Calu3 (cell line): ENCODE measurements at regions not wholly inside any gene's neighbourhood (a gene's known extent, or its start where the extent isn't known, plus 50 kb on each side); places are given as distances from the start of the nearest gene placed in this dataset.

Experiments used
- BruUV-seq: library from RNA; stranded (reverse); fragments of 400-500 nt; replicated peaks from 2 replicates; lab custom pipeline; 2021; lab: Mats Ljungman, UMichigan
- CTCF ChIA-PET: fragments of 300-600 bp; sonication (Branson Sonifier 250); formaldehyde crosslinking; loops from one replicate; lab custom pipeline; 2022; ENCODE audit warnings: antibody characterized with exemption; lab: Charles Lee
- DNase-seq: peaks from one replicate; pipeline ENCODE4 v3.0.0; 2022
- H3K27ac Mint-ChIP-seq: one replicate; pipeline ENCODE4 v1.8.0; 2022; ENCODE audit warnings: mixed read lengths; ENCODE audit not compliant: unreplicated experiment
- H3K27me3 Mint-ChIP-seq: one replicate; pipeline ENCODE4 v1.8.0; 2022; ENCODE audit warnings: mixed read lengths; ENCODE audit not compliant: unreplicated experiment
- H3K36me3 Mint-ChIP-seq: one replicate; pipeline ENCODE4 v1.8.0; 2022; ENCODE audit warnings: mild to moderate bottlenecking, moderate library complexity, mixed read lengths; ENCODE audit not compliant: insufficient read depth, unreplicated experiment
- H3K4me1 Mint-ChIP-seq: one replicate; pipeline ENCODE4 v1.8.0; 2022; ENCODE audit warnings: mild to moderate bottlenecking, low read depth, mixed read lengths; ENCODE audit not compliant: unreplicated experiment
- H3K4me3 Mint-ChIP-seq: one replicate; pipeline ENCODE4 v1.8.0; 2022; ENCODE audit warnings: mild to moderate bottlenecking, low read depth, moderate library complexity, mixed read lengths; ENCODE audit not compliant: unreplicated experiment
- H3K9me3 Mint-ChIP-seq: one replicate; pipeline ENCODE4 v1.8.0; 2022; ENCODE audit warnings: low read depth, mixed read lengths; ENCODE audit not compliant: unreplicated experiment
- CTCF ChIP-seq: fragments of 200-600 bp; IDR thresholded peaks from one replicate; pipeline ENCODE4 v1.8.0; 2022; ENCODE audit warnings: antibody characterized with exemption; ENCODE audit not compliant: unreplicated experiment
- intact Hi-C: fragments of 100-400 bp; cut with micrococcal nuclease; formaldehyde crosslinking; loops from one replicate; pipeline ENCODE4 v1.10.0; 2022; ENCODE audit not compliant: unreplicated experiment

DNA sequence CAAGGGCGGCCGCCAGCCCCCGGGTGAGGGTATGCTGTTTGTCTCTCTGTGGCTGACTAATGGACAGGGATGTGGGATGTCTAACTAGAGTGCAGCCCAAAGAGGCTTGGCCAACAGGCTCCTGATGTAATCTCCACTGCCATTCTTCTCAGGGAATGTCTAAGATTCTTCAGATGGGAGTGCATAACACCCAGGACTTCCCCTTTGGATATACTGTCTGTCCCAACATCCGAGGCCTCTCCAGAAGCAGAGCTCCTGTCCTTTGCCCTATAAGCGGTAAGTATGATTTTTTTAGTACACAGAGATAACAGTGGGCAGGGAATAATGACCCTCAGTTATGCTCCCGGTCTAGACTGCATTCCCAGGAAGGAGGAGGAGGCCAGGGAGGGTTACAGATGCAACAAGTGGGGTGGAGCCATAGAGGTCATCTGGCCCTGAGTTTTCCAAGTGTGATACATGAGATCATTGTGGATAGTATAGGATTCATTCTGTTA, 62.5 kb upstream of the SLCO2A1 start:
- H3K36me3 Mint-ChIP-seq: no peaks in the 10 kb centered on the region
- no peak overlapping the region for H3K4me3 Mint-ChIP-seq
- DNase-seq: no peak
- H3K9me3 Mint-ChIP-seq: no peaks in the 10 kb centered on the region
- CTCF ChIA-PET: no interaction called here
- no peaks in the 10 kb centered on the region for H3K27me3 Mint-ChIP-seq
- intact Hi-C loops: no loop called here
- H3K4me1 Mint-ChIP-seq: no peaks in the 10 kb centered on the region
- no TSS peak for BruUV-seq
- no peak for TF ChIP-seq CTCF
- H3K27ac Mint-ChIP-seq: no peak overlapping the region

DNA sequence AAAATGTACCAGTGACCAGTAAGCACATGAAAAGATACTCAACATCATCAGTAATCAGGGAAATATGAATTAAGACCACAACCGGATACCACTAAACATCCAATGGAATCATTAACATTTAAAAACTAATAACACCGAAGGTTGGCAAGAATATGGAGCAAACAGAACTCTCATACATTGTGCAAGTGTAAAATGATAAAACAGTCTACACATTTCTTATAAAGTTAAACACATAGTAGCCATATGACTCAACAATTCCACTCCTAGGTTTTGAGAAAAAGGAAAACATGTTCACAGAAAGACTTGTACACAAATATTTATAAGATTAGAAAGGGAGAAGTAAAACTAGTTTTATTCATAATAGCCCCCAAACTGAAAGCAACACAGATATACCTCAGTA, 60.3 kb upstream of the SLCO2A1 start:
- TF ChIP-seq CTCF: no peak
- no peaks in the 10 kb centered on the region for H3K9me3 Mint-ChIP-seq
- no peaks in the 10 kb centered on the region for H3K4me1 Mint-ChIP-seq
- H3K27ac Mint-ChIP-seq: no peak overlapping the region
- CTCF ChIA-PET: no interaction called here
- BruUV-seq: no TSS peak
- intact Hi-C loops: no loop called here
- H3K4me3 Mint-ChIP-seq: no peak overlapping the region
- DNase-seq: no peak
- H3K36me3 Mint-ChIP-seq: no peaks in the 10 kb centered on the region
- peaks cover 12% of the 10 kb centered on the region for H3K27me3 Mint-ChIP-seq

- CTCF ChIA-PET: no interaction called here
- intact Hi-C loops: no loop called here
Measured at GRCh38 chr3:134087060-134087974, 57.6 kb upstream of the SLCO2A1 start.

DNA sequence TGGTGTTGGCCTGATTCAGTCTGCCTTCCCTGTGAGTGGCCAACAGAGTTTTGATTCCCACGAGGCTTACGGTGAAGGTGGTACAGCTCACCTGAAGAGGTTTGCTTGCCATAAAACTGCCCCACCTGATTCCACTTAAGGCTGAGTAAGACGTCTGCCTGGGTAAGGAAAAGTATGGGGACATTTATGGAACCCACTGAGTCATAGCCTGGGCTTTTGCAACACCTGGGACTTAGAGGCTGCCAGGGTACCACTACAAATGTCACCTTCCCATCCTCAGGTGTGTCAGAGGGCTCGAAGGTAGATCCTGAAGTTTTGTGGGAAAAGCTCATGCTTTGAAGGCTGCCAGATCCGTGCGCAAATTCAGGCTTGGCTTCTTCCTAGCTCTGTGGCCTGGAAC, 56.9 kb upstream of the SLCO2A1 start:
- no peak for DNase-seq
- BruUV-seq: no TSS peak
- H3K4me1 Mint-ChIP-seq: no peaks in the 10 kb centered on the region
- no peaks in the 10 kb centered on the region for H3K36me3 Mint-ChIP-seq
- no peak overlapping the region for H3K4me3 Mint-ChIP-seq
- no peak overlapping the region for H3K27ac Mint-ChIP-seq
- no peaks in the 10 kb centered on the region for H3K9me3 Mint-ChIP-seq
- H3K27me3 Mint-ChIP-seq: peaks cover 39% of the 10 kb centered on the region
- intact Hi-C loops: no loop called here
- TF ChIP-seq CTCF: no peak
- CTCF ChIA-PET: no interaction called here

More at GRCh38 chr3:134087060-134087974, 57.6 kb upstream of the SLCO2A1 start:
- no peak for DNase-seq
- no peak overlapping the region for H3K27ac Mint-ChIP-seq
- H3K36me3 Mint-ChIP-seq: no peaks in the 10 kb centered on the region
- no peaks in the 10 kb centered on the region for H3K4me1 Mint-ChIP-seq
- BruUV-seq: no TSS peak
- H3K4me3 Mint-ChIP-seq: no peak overlapping the region
- H3K9me3 Mint-ChIP-seq: no peaks in the 10 kb centered on the region
- peaks cover 39% of the 10 kb centered on the region for H3K27me3 Mint-ChIP-seq
- no peak for TF ChIP-seq CTCF
